ENCODE measurements at regions not wholly inside any gene's neighbourhood (a gene's known extent, or its start where the extent isn't known, plus 50 kb on each side); places are given as distances from the start of the nearest gene placed in this dataset.
"Not testable (repeated sequence)": the region's sequence is repeated elsewhere in the genome, so short reads cannot be mapped to it uniquely, and the experiment has no call there.

DNA sequence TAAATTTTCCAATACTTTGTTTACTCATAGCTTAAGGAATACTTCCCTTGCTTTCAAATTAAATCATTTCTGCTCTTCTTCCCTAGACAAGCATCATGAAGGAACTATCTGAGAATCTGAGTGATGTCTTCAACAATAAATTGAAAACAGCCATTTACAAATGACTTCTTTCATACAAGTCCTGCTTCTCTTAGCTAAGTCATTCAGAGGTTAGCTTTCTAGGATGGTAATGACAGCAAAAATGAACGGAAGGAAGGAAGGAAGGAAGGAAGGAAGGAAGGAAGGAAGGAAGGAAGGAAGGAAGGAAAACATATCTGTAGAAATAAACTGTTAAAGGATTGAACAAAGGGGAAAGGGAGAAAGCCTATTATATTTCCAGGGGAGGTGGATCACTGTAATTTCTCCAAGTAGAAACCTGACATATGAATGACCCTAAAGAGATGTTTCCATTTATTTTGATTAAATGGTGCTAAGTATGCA is 335.0 kb upstream of the KYNU start:
- no peak for DNase-seq
- no peak for ATAC-seq
- intact Hi-C loops (cut with micrococcal nuclease), result no loop called here

DNA sequence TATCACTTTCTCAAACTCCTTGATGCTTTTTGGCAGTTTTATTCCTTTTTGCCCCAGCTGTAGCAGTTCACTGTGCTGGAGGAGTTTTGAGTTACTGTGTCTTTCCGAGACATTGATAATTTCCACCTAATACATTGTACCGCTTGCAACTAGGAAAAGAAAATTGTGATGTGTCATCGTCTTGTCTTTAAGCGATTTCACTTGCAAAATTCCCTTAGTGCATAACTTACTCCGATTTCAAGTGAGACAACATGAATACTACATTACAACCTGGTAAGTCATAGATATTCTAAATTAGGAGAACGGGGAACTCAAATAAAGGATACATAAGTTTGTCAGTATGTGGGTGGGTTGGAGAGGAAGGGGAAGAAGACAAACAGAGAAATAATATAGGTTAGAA is 340.5 kb upstream of the KYNU start:
- DNase-seq (no peak), ATAC-seq (no peak)
- intact Hi-C loops (cut with micrococcal nuclease), result no loop called here

DNA sequence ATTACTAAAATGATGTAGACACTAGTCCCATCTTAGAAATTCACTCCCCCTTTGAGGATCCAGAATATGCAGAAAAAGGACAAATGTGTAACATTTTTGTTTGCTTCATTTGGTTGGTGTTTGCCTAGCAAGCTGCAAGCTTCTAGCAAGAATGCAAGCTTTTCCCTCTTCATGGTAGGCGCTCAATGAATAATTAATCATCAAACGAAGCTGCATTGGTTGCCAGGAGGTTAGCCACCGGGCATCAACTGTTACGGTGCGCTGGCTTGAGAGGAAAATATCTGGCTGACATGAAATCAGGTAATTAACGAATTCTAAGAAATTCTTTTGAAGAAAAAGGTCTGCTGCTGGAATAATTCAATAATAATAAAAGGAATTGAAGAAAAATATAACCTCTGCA is 341.0 kb upstream of the KYNU start:
- intact Hi-C loops (cut with micrococcal nuclease), result no loop called here
- no peak for DNase-seq
- ATAC-seq, result no peak

DNA sequence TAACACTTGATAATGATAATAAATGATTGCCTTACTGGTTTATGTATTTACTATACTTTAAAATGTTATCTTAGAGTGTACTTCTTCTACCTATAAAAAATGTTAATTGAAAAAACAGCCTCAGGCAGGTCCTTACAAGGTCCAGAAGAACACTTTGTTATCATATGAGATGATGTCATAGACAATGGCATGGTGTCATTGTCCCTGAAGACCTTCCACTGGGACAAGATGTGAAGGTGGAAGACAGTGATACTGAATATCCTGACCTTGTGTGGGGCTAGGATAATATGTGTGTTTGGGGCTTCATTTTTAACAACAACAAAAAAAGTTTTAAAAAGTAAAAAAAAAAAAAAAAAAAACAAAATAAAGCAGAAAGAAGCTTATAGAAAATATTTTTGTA is 342.2 kb upstream of the KYNU start:
- no peak for ATAC-seq
- intact Hi-C loops (cut with micrococcal nuclease), result no loop called here
- DNase-seq, result no peak

DNA sequence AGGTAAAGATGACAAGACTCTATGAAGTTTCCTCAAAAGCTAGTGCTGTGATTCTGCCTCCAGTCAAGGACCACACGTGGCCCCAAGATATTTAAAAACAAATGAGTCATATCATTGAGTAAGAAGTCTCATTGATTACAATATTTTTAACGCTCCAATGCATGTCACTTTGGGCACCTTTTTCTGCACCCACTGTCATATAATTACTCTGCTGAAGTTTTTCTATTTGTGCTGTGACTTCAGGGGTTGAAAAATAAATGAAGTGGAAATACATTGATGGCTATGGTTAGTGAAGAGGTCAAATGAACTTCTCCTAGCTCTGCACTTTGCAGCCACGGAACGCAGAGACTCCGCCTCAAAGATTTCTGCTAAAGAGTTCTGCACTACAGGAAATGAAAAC is 344.3 kb upstream of the KYNU start:
- no peak for DNase-seq
- intact Hi-C loops (cut with micrococcal nuclease), result no loop called here
- ATAC-seq, result no peak

DNA sequence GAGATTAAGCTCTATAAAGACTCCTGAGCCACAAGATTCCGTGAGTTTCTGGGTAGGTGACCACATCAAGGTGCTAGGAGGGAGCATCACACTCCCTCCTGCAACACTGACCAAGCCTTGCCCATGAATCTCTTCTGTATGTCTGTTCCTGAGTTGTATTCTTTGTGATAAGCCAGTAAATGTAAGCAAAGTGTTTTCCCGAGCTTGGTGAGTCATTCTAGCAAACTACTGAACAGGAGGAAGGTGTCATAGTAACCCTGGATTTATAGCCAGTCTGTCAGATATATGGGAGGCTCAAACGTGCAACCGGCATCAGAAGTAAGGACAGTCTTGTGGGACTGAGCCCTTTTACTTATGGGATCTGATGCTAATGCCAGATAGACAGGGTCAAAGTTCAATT is 346.1 kb upstream of the KYNU start:
- DNase-seq (no peak), ATAC-seq (no peak)
- intact Hi-C loops (cut with micrococcal nuclease), result no loop called here

DNA sequence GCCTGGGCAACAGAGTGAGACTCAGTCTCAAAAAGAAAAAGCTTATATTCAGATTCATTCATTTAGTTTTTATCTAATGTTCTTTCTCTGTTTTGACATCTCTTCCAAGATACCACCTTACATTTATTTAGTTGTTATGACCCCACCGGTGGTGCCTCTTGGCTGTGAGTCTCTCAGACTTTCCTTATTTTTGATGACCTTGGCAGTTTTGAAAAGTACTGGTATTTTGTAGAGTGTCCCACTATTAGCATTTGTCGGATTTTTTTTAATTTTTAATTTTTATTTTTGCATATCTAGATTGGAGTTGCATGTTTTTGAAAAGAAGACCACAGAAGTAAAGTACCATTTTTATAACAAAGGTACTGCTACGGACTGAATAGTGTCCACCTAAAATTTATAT is 351.7 kb upstream of the KYNU start:
- DNase-seq, result no peak
- intact Hi-C loops (cut with micrococcal nuclease), result no loop called here
- ATAC-seq, result no peak

DNA sequence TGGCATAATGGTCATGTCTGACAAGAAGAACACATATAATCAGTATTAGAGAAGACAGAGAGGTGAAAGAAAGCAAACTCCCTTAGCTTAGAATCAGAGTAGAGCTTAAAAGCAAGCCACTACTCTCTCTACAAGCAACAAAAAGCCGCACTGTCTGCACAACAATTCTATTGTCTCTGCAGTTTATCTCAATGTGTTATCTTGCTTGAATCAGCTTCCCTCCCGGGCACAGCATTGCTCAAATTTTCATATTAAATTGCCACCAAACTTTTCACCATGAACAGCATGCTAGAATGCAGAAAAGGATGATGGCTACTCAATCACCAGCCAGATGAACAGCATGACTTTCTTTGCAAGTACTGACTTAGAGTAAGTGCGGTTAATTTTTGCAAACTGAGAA is 356.0 kb upstream of the KYNU start:
- DNase-seq (no peak), ATAC-seq (no peak)
- intact Hi-C loops (cut with micrococcal nuclease), result no loop called here

DNA sequence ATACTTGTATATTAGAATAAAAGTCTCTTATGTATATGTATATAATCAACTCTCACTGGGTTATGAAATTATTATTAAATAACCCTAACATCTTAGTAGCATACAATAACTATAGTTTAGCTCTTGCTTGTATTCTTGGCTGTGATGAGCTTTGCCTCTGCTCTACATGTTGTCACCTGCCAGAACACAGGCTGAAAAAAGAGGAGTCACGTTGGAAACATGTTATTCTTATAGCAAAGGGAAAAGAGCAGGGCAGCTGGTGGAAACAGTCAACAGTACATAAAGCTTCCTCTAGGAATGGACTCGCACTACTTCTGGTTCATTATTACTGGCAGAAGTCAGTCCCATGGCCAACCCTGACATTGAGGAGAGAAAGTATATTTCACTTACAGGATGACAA is 362.0 kb upstream of the KYNU start:
- DNase-seq (no peak), ATAC-seq (no peak)
- intact Hi-C loops (cut with micrococcal nuclease), result no loop called here

DNA sequence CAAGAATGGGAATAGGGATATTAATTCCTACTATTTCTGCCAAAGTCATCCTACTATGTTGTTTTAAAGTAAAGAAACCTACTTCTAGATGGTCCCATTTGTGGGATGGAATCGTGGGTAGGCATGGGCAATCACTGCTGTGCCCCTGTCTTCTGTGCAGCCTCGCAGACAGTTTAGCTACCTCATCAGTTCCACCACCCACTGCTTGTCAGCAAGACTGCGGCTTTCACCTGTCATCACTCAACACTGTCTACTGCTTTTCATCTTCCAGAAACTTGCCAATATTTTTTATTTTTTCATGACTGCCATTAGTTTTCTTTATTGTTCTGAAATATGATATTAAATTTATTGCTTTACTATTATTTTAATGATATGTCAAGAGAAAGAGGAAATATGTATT is 368.1 kb upstream of the KYNU start:
- ATAC-seq (no peak), DNase-seq (no peak)
- intact Hi-C loops (cut with micrococcal nuclease), result no loop called here

DNA sequence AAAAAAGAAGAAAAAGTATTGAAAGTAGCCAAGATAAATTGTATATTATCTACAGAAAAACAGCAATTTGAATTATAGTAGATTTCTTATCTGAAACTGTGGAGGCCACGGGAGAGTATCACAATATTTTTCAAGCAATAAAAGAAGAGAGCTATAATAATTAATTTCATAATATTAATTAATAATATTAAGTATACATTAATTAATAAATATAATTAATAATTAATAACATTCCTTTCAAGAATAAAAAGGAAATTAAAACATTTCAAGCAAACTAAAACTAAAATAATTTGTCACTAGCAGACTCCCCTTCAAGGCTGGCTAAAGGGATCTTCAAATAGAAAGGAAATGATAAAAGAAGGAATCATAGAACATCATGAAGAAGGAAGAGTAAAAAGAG is 372.7 kb upstream of the KYNU start:
- ATAC-seq (no peak), DNase-seq (no peak)
- intact Hi-C loops (cut with micrococcal nuclease), result no loop called here

DNA sequence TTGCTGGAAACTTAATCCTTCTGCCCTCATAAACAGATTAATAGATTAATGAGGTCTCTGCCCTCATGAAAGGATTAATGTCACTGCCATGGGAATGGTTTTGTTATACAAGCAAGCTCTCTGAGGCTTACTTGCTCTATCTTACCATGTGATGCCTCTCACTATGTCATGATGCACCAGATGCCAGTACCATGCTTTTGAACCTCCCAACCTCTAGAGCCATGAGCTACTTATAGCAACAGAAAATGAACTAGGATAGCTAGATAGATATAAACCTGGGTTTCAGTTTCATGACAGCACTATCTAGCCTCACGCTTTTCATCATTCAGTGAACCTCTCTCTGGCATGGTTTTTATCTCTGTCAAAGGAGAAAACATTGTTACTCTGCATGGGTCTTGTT is 371.6 kb upstream of the LRP1B start:
- intact Hi-C loops (cut with micrococcal nuclease), result no loop called here
- ATAC-seq (no peak), DNase-seq (no peak)

DNA sequence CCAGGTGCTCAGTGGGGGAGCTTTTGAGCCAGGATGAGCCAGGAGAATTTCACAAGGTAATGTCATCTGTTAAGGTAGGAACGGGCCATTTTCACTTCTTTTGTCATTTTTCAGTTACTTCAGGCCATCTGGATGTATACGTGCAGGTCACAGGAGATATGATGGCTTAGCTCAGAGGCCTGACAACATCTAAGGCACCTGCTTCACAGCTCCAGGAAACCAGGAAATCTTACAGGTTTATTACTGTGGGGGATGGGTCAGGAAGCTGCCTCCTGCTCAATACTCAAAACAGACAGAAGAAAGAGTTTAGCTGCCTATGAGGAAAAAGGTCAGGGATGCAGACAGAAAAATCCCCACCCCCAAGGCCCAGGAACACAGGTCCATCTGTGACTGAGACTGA is 364.3 kb upstream of the LRP1B start:
- DNase-seq (no peak), ATAC-seq (no peak)
- intact Hi-C loops (cut with micrococcal nuclease), result no loop called here

DNA sequence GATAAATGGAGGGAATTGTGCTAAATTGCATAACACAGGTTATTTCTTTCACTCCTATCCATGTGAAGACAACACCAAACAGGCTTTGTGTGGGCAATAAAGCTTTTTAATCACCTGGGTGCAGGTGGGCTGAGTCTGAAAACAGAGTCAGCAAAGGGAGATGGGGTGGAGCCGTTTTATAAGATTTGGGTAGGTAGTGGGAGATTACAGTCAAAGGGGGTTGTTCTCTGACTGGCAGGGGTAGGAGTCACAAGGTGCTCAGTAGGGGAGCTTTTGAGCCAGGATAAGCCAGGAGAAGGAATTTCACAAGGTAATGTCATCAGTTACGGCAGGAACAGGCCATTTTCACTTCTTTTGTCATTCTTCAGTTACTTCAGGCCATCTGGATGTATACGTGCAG is 358.8 kb upstream of the LRP1B start:
- ATAC-seq; DNase-seq; intact Hi-C loops (cut with micrococcal nuclease): not testable (repeated sequence)

DNA sequence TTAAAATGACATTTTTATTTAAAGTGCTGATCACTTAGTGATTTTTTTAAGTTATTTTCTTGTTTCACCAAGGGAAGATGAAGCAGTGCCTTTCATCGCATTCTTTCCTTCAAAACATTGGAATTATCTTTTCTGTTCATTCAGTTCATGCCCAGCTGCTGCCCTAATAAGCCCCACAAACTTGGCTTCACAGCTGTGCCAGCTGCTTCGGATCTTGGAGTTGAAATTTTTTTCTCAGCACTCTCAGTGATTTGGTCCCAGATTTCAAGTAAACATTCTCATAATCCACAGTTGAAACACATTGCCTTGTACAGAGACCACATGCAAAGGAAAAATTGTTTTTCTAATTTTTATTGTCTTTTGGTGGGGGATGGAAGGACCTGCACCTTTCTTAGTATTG is 353.3 kb upstream of the LRP1B start:
- DNase-seq (no peak), ATAC-seq (no peak)
- intact Hi-C loops (cut with micrococcal nuclease), result no loop called here

DNA sequence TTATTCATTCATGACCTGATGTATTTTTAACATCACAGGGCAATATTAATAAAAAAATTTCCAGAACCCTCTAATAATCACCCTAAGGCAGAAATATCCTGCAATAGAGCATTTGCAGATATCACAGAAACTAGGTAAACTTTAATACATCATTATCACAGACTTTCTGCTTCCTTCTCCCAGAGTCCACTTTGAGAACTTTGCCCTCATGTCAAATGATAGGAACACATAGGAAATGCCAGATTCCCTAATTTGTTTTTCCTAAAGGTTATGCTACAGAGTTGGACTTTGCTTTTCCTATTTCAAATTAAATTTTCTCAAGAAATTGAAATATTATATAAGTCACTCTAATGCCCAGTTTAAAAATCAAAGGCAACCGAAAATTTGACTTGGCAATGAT is 352.8 kb upstream of the LRP1B start:
- intact Hi-C loops (cut with micrococcal nuclease), result no loop called here
- ATAC-seq (no peak), DNase-seq (no peak)

DNA sequence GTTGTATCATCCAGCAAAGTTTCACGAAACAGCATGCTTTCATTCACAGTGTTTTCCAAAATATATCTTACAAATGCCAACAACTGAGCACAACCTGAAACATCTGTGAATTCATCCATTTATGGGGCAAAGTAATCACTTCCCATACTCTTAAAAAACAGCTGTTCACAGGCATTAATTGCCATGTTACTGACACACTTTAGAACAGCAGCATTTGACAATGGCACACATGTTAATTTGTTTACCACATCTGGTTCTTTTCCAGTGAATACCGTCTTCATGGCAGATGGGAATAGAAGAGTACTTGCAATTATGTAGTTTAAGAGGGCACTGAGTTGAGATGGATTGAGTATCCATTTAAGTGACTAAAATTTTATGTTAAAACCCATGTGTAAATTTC is 347.4 kb upstream of the LRP1B start:
- intact Hi-C loops (cut with micrococcal nuclease), result no loop called here
- no peak for ATAC-seq
- DNase-seq, result no peak

DNA sequence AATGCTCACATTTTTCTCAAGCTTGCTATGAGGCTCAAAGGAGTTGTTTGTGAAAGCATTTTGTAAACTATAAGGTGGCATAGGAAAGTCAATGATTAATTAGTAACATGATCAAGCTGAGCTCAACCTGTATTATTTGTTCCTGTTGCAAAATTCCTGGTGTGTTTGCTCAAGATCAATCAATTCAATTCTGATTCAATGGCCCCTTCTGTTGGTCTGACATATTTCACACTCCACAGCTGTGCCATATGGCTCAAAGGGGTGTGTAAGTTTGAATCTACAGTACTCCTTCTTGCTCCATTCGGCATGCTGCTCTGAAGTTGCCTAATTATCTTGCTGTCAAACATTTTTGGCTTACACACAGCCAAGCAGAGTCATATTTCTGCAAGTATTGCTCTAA is 341.6 kb upstream of the LRP1B start:
- no peak for DNase-seq
- intact Hi-C loops (cut with micrococcal nuclease), result no loop called here
- ATAC-seq, result no peak

DNA sequence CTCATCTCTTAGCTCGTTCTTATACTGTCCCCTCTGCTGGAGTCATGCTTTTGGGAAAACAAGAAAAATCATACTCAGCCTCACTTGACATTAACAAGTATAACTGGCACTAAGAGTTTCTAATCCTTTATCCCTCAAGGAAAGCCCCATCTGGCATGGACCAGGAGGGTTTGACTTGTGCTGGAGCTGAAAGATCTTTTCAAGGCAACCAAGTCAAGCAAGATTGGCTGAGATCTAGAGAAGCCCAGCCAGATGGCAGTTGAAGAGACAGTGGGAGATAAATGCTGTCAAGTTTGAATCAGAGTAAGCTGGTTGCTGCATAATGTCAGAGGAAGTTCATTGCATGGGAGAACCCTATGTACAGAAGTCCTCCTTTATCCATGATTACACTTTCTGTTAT is 336.5 kb upstream of the LRP1B start:
- intact Hi-C loops (cut with micrococcal nuclease), result no loop called here
- DNase-seq (no peak), ATAC-seq (no peak)

DNA sequence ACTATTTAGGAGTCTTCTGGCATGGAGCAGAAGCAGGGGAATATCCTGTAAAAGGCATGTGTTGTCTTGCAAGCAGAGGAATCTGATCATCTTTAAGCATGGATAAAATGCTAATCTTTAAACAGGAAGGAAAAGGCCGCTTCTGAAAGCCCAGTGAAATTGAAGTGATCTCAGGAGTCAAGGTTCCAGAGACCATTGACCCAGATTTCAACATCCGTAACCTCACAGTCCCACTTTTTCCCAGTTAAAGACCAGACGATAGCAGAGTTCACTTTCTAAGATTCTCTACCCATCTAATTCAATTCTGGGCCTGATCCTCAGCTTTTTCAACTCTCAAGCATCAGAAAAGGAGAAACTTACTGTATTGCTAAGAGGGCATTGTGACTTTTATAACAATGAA is 332.2 kb upstream of the LRP1B start:
- ATAC-seq (no peak), DNase-seq (no peak)
- intact Hi-C loops (cut with micrococcal nuclease), result no loop called here

DNA sequence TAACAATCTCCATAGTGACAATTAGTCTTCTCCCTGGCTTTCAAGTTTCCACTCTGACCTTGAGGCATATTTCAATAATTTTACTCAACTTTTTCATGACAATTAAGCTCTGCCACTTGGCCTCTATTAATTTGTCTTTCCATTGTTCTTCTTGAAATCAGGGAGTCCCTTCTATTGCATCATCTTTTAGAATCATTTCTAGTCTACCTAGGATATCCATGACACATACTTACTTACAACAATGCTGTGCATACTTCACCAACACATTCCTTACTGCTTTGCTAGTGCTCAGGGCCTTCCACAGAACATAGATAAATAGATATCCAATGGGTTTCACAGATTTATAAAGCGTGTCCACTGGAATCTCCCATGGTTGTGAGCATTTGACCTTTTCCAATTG is 331.5 kb upstream of the LRP1B start:
- intact Hi-C loops (cut with micrococcal nuclease), result no loop called here
- no peak for ATAC-seq
- no peak for DNase-seq

DNA sequence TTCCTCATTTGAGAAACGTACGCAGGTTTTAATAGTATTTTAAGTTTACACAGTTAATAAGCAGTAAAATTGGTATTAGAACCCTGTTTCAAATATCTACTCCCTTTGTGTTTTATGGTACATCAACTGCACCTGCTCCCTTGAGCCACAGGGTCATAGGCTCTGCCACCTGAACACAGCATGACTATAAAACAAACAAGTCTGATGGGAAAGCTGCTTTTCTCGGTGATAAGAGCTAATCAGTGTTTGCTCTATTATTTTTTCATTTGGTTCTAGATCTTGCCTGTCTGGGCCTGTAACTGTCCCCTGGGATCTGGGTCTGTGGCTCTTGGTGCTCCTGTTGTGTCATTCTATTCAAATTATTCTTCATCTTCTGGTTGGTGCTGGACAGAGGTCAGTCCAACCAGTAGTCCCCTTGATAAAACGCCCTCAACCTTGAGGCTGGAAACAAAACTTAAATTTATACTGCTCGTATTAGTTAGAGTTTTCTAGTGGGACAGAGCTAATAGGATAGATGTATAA is 314.8 kb upstream of the LRP1B start:
- DNase-seq, result no peak
- intact Hi-C loops (cut with micrococcal nuclease), result no loop called here
- ATAC-seq, result no peak
